ENCODE measurements at regions not wholly inside any gene's neighbourhood (a gene's known extent, or its start where the extent isn't known, plus 50 kb on each side); places are given as distances from the start of the nearest gene placed in this dataset.

GRCh38 chr2:13135369-13135768, 418.6 kb downstream of the TRIB2 start:
- FAIRE-seq (no peak), DNase-seq (ENCODE audit: insufficient read length, low spot score) (no peak)
- TF ChIP-seq TAF1 (IDR thresholded peaks at IDR 0.05; ENCODE audit: low read depth, low read length) (no peak), POLR2AphosphoS5 (IDR thresholded peaks at IDR 0.05; ENCODE audit: low read depth, low read length) (no peak), POU2F2 (IDR thresholded peaks at IDR 0.05; ENCODE audit: low read depth, low read length) (no peak), POLR2A (IDR thresholded peaks at IDR 0.05; ENCODE audit: low read depth, low read length) (no peak)

GRCh38 chr2:13135856-13136255, 419.1 kb downstream of the TRIB2 start:
- DNase-seq (ENCODE audit: insufficient read length, low spot score) (no peak), FAIRE-seq (no peak)
- TF ChIP-seq TAF1 (IDR thresholded peaks at IDR 0.05; ENCODE audit: low read depth, low read length) (no peak), POU2F2 (IDR thresholded peaks at IDR 0.05; ENCODE audit: low read depth, low read length) (no peak), SPI1 (IDR thresholded peaks at IDR 0.05; ENCODE audit: low read depth, low read length) (no peak), PAX5 (IDR thresholded peaks at IDR 0.05; ENCODE audit: insufficient read depth, low read length, severe bottlenecking) (no peak)

- FAIRE-seq (no peak), DNase-seq (ENCODE audit: insufficient read length, low spot score) (no peak)
- TF ChIP-seq PAX5 (IDR thresholded peaks at IDR 0.05; ENCODE audit: insufficient read depth, low read length, severe bottlenecking) (no peak), SPI1 (IDR thresholded peaks at IDR 0.05; ENCODE audit: low read depth, low read length) (no peak), POU2F2 (IDR thresholded peaks at IDR 0.05; ENCODE audit: low read depth, low read length) (no peak), TAF1 (IDR thresholded peaks at IDR 0.05; ENCODE audit: low read depth, low read length) (no peak), POLR2A (IDR thresholded peaks at IDR 0.05; ENCODE audit: low read depth, low read length) (no peak), POLR2AphosphoS5 (IDR thresholded peaks at IDR 0.05; ENCODE audit: low read depth, low read length) (no peak)
Observed at GRCh38 chr2:13137679-13138078, 420.9 kb downstream of the TRIB2 start.

DNA sequence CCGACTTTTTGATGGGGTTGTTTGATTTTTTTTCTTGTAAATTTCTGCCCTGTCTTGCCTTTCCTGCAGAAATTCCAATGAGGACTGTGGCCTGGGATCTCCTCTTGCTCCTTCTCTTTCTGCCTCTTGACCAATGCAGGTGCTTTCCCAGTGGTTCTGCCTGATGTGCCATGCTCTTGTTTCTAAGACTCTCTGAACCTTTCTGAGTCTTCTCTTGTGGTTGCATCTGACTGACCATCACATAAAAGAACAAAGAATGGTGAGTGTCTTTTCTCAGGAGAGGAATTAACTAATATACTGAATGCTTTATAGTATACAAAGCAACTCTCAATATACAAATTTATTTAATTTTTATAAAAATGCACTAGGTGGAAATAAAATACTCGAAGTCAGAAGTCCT, 424.6 kb downstream of the TRIB2 start:
- DNase-seq (ENCODE audit: insufficient read length, low spot score) (no peak), FAIRE-seq (no peak)
- TF ChIP-seq POLR2A (IDR thresholded peaks at IDR 0.05; ENCODE audit: low read depth, low read length): no peak
- no peak for TF ChIP-seq SPI1 (IDR thresholded peaks at IDR 0.05; ENCODE audit: low read depth, low read length)
- no peak for TF ChIP-seq POLR2AphosphoS5 (IDR thresholded peaks at IDR 0.05; ENCODE audit: low read depth, low read length)
- no peak for TF ChIP-seq PAX5 (IDR thresholded peaks at IDR 0.05; ENCODE audit: insufficient read depth, low read length, severe bottlenecking)
- TF ChIP-seq POU2F2 (IDR thresholded peaks at IDR 0.05; ENCODE audit: low read depth, low read length): no peak

- DNase-seq (ENCODE audit: insufficient read length, low spot score): no peak
- TF ChIP-seq PAX5 (IDR thresholded peaks at IDR 0.05; ENCODE audit: insufficient read depth, low read length, severe bottlenecking) (no peak), TAF1 (IDR thresholded peaks at IDR 0.05; ENCODE audit: low read depth, low read length) (no peak), SPI1 (IDR thresholded peaks at IDR 0.05; ENCODE audit: low read depth, low read length) (no peak), POLR2A (IDR thresholded peaks at IDR 0.05; ENCODE audit: low read depth, low read length) (no peak), POLR2AphosphoS5 (IDR thresholded peaks at IDR 0.05; ENCODE audit: low read depth, low read length) (no peak), POU2F2 (IDR thresholded peaks at IDR 0.05; ENCODE audit: low read depth, low read length) (no peak)
- FAIRE-seq: no peak
Observed at GRCh38 chr2:13143451-13143850, 426.7 kb downstream of the TRIB2 start.

DNA sequence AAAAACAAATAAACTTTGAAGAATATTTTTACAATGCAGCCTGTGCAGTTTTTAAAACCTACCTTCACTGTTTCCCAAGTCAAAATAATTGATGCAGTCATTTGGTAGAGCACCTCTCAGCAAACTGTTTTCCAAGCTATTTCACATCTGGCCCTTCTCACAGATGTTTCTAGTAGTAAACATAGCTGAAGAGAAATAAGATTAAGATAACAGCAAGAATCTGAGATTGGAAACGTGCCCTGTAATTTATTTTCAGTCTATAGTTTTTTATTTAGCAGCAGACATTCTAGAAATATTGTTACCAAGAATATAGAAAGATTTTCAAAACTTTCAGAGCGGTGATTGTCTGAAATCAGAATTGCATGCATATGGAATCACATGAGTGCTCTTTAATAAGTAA, 440.2 kb downstream of the TRIB2 start:
- DNase-seq (ENCODE audit: insufficient read length, low spot score) (no peak), FAIRE-seq (no peak)
- no peak for TF ChIP-seq POLR2AphosphoS5 (IDR thresholded peaks at IDR 0.05; ENCODE audit: low read depth, low read length)
- TF ChIP-seq POLR2A (IDR thresholded peaks at IDR 0.05; ENCODE audit: low read depth, low read length): no peak
- no peak for TF ChIP-seq POU2F2 (IDR thresholded peaks at IDR 0.05; ENCODE audit: low read depth, low read length)
- TF ChIP-seq PAX5 (IDR thresholded peaks at IDR 0.05; ENCODE audit: insufficient read depth, low read length, severe bottlenecking): no peak
- no peak for TF ChIP-seq SPI1 (IDR thresholded peaks at IDR 0.05; ENCODE audit: low read depth, low read length)
- TF ChIP-seq TAF1 (IDR thresholded peaks at IDR 0.05; ENCODE audit: low read depth, low read length): no peak

- DNase-seq (ENCODE audit: insufficient read length, low spot score) (no peak), FAIRE-seq (no peak)
- TF ChIP-seq POLR2AphosphoS5 (IDR thresholded peaks at IDR 0.05; ENCODE audit: low read depth, low read length) (no peak), SPI1 (IDR thresholded peaks at IDR 0.05; ENCODE audit: low read depth, low read length) (no peak), TAF1 (IDR thresholded peaks at IDR 0.05; ENCODE audit: low read depth, low read length) (no peak), POLR2A (IDR thresholded peaks at IDR 0.05; ENCODE audit: low read depth, low read length) (no peak), PAX5 (IDR thresholded peaks at IDR 0.05; ENCODE audit: insufficient read depth, low read length, severe bottlenecking) (no peak), POU2F2 (IDR thresholded peaks at IDR 0.05; ENCODE audit: low read depth, low read length) (no peak)
Observed at GRCh38 chr2:13158466-13158865, 441.7 kb downstream of the TRIB2 start.

DNA sequence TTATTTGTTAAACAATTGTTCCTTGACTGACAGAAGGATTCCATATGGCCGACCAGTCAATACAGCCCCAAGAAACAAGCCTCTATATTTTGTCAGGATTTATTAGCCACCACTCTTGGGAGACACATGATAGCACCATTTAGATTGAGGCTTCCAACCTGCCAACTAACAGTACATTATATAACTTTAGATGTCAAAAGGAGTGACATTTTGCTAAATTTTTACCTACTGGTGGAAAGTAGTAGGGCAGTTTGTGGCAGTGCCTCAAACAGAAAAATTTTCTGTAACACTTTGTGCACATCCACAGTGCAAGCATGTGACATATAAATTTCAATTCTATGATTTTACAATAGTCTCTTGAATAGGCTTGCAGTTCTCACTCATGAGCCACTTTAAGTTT, 464.0 kb downstream of the TRIB2 start:
- DNase-seq (ENCODE audit: insufficient read length, low spot score): no peak
- TF ChIP-seq POLR2A (IDR thresholded peaks at IDR 0.05; ENCODE audit: low read depth, low read length) (no peak), POLR2AphosphoS5 (IDR thresholded peaks at IDR 0.05; ENCODE audit: low read depth, low read length) (no peak), PAX5 (IDR thresholded peaks at IDR 0.05; ENCODE audit: insufficient read depth, low read length, severe bottlenecking) (no peak), SPI1 (IDR thresholded peaks at IDR 0.05; ENCODE audit: low read depth, low read length) (no peak), POU2F2 (IDR thresholded peaks at IDR 0.05; ENCODE audit: low read depth, low read length) (no peak), TAF1 (IDR thresholded peaks at IDR 0.05; ENCODE audit: low read depth, low read length) (no peak)
- FAIRE-seq: no peak

GRCh38 chr2:13193075-13193474, 476.3 kb downstream of the TRIB2 start:
- TF ChIP-seq SPI1 (IDR thresholded peaks at IDR 0.05; ENCODE audit: low read depth, low read length) (no peak), TAF1 (IDR thresholded peaks at IDR 0.05; ENCODE audit: low read depth, low read length) (no peak), POU2F2 (IDR thresholded peaks at IDR 0.05; ENCODE audit: low read depth, low read length) (no peak), POLR2AphosphoS5 (IDR thresholded peaks at IDR 0.05; ENCODE audit: low read depth, low read length) (no peak), POLR2A (IDR thresholded peaks at IDR 0.05; ENCODE audit: low read depth, low read length) (no peak), PAX5 (IDR thresholded peaks at IDR 0.05; ENCODE audit: insufficient read depth, low read length, severe bottlenecking) (no peak)
- FAIRE-seq: no peak
- DNase-seq (ENCODE audit: insufficient read length, low spot score): no peak

GRCh38 chr2:13193900-13194299, 477.2 kb downstream of the TRIB2 start:
- FAIRE-seq (no peak), DNase-seq (ENCODE audit: insufficient read length, low spot score) (no peak)
- TF ChIP-seq PAX5 (IDR thresholded peaks at IDR 0.05; ENCODE audit: insufficient read depth, low read length, severe bottlenecking) (no peak), POLR2AphosphoS5 (IDR thresholded peaks at IDR 0.05; ENCODE audit: low read depth, low read length) (no peak), TAF1 (IDR thresholded peaks at IDR 0.05; ENCODE audit: low read depth, low read length) (no peak), POLR2A (IDR thresholded peaks at IDR 0.05; ENCODE audit: low read depth, low read length) (no peak), SPI1 (IDR thresholded peaks at IDR 0.05; ENCODE audit: low read depth, low read length) (no peak), POU2F2 (IDR thresholded peaks at IDR 0.05; ENCODE audit: low read depth, low read length) (no peak)
